Effector memory CD8-positive, alpha-beta T cell (primary cell): ENCODE measurements at regions not wholly inside any gene's neighbourhood (a gene's known extent, or its start where the extent isn't known, plus 50 kb on each side); places are given as distances from the start of the nearest gene placed in this dataset.
"Not testable (repeated sequence)": the region's sequence is repeated elsewhere in the genome, so short reads cannot be mapped to it uniquely, and the experiment has no call there.

Experiments
- ATAC-seq: fragments of 150-1000 bp; cut with Tn5 transposase; replicated peaks from 2 replicates; pipeline ENCODE4 v1.10.0; 2021; ENCODE audit warnings: mild to moderate bottlenecking, moderate library complexity
- DNase-seq, 3 experiments: peaks; one replicate each; pipeline ENCODE4 v3.0.0; 2021
- H3K27ac Mint-ChIP-seq, 2 donors: one replicate each; pipeline ENCODE4 v1.8.0; 2022; ENCODE audit warnings: mild to moderate bottlenecking in 2 of 2, mixed read lengths in 2 of 2, moderate library complexity in 2 of 2
- H3K27me3 Mint-ChIP-seq, 2 donors: one replicate each; pipeline ENCODE4 v1.8.0; 2022; ENCODE audit warnings: mixed read lengths in 2 of 2
- H3K36me3 Mint-ChIP-seq: one replicate; pipeline ENCODE4 v1.8.0; 2022; ENCODE audit warnings: mild to moderate bottlenecking, moderate library complexity, mixed read lengths; ENCODE audit not compliant: insufficient read depth
- H3K4me1 Mint-ChIP-seq, 2 donors: one replicate each; pipeline ENCODE4 v1.8.0; 2022; ENCODE audit warnings: low read depth in 2 of 2, mixed read lengths in 2 of 2
- H3K4me3 Mint-ChIP-seq, 2 donors: one replicate each; pipeline ENCODE4 v1.8.0; 2022; ENCODE audit warnings: mild to moderate bottlenecking in 2 of 2, mixed read lengths in 2 of 2, moderate library complexity in 2 of 2
- H3K9me3 Mint-ChIP-seq, 2 donors: one replicate each; pipeline ENCODE4 v1.8.0; 2022; ENCODE audit warnings: mixed read lengths in 2 of 2

- Mint-ChIP-seq H3K4me1 (no peaks in the 10 kb centered on the region), H3K27ac (no peak overlapping the region), H3K36me3 (no peaks in the 10 kb centered on the region), H3K4me3 (no peak overlapping the region), H3K9me3 (peaks cover 0 to 4% of the 10 kb centered on the region in 2 donors), H3K27me3 (peaks cover 2 to 17% of the 10 kb centered on the region in 2 donors)
- DNase-seq = no peak
- ATAC-seq = no peak
Observed at GRCh38 chr5:159581502-159582249, 251.4 kb upstream of the IL12B start.

DNA sequence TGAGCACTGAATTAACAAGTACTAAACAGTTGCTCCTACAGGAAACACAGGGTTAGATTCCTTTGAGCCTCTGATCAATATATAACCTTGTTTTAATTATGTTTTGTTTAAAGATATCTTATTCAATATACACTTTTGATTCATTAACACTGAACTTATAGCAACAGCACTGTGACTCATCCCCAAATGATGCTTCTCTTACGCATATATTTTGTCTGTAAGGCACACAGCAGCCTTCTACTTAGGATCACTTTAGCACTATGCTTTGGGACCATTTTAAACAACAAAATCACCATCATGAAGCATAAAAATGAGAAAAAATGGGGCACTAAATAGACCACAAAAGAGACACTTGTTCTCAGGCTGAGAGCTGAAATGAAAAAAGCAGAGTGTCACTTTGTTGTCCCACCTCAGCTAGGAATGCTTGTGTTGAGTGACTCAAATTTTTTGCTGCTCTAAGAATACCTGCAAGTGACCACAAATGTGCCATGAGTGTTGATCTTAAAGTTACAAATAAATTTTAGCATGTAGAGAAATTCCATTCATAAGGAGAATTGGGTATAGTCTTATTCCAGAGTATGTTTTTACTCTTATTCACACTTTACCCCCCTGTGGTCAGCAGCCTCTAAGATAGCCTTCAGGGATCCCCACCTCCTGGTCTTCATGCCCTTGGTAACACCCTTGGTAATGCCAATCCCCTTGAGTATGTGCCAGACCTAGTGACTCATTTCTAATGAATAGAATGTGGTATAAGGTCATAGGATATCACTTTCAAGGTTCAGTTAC lies 252.7 kb upstream of the IL12B start:
- Mint-ChIP-seq H3K4me1 (no peaks in the 10 kb centered on the region), H3K27me3 (peaks cover 0 to 16% of the 10 kb centered on the region in 2 donors), H3K4me3 (no peak overlapping the region), H3K9me3 (peaks cover 0 to 4% of the 10 kb centered on the region in 2 donors), H3K27ac (no peak overlapping the region), H3K36me3 (no peaks in the 10 kb centered on the region)
- DNase-seq = no peak
- ATAC-seq = no peak

GRCh38 chr5:159586921-159587320 lies 256.6 kb upstream of the IL12B start:
- no peaks in the 10 kb centered on the region for H3K4me1 Mint-ChIP-seq
- peaks cover 6 to 21% of the 10 kb centered on the region in 2 donors for H3K27me3 Mint-ChIP-seq
- ATAC-seq (no peak), DNase-seq (no peak)
- peaks cover 0 to 4% of the 10 kb centered on the region in 2 donors for H3K9me3 Mint-ChIP-seq
- no peak overlapping the region for H3K4me3 Mint-ChIP-seq
- no peaks in the 10 kb centered on the region for H3K36me3 Mint-ChIP-seq
- no peak overlapping the region for H3K27ac Mint-ChIP-seq

GRCh38 chr5:159588941-159589340 lies 258.7 kb upstream of the IL12B start:
- H3K9me3 Mint-ChIP-seq = no peaks in the 10 kb centered on the region
- H3K27ac Mint-ChIP-seq = no peak overlapping the region
- DNase-seq (no peak), ATAC-seq (no peak)
- no peak overlapping the region for H3K4me3 Mint-ChIP-seq
- no peaks in the 10 kb centered on the region for H3K36me3 Mint-ChIP-seq
- peaks cover 13 to 31% of the 10 kb centered on the region in 2 donors for H3K27me3 Mint-ChIP-seq
- no peaks in the 10 kb centered on the region for H3K4me1 Mint-ChIP-seq

- Mint-ChIP-seq H3K4me1 (no peaks in the 10 kb centered on the region), H3K27ac (no peak overlapping the region), H3K27me3 (peaks cover 24 to 32% of the 10 kb centered on the region in 2 donors), H3K4me3 (no peak overlapping the region), H3K9me3 (peaks cover 0 to 4% of the 10 kb centered on the region in 2 donors), H3K36me3 (no peaks in the 10 kb centered on the region)
- DNase-seq (no peak), ATAC-seq (no peak)
Observed at GRCh38 chr5:159593518-159594073, 263.3 kb upstream of the IL12B start.

DNA sequence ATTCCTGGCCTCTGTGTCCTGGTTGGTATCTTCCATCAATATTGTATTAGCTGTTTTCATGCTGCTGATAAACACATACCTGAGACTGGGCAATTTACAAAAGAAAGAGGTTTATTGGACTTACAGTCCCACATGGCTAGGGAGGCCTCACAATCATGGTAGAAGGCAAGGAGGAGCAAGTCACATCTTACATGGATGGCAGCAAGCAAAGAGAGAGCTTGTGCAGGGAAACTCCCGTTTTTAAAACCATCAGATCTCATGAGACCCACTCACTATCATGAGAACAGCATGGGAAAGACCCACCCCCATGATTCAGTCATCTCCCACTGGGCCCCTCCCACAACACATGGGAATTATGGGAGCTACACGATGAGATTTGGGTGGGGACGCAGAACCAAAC lies 265.3 kb upstream of the IL12B start:
- ATAC-seq, H3K4me1 Mint-ChIP-seq, DNase-seq, H3K4me3 Mint-ChIP-seq, H3K27ac Mint-ChIP-seq, H3K9me3 Mint-ChIP-seq, H3K36me3 Mint-ChIP-seq: not testable (repeated sequence)
- peaks cover 21 to 29% of the 10 kb centered on the region in 2 donors for H3K27me3 Mint-ChIP-seq

DNA sequence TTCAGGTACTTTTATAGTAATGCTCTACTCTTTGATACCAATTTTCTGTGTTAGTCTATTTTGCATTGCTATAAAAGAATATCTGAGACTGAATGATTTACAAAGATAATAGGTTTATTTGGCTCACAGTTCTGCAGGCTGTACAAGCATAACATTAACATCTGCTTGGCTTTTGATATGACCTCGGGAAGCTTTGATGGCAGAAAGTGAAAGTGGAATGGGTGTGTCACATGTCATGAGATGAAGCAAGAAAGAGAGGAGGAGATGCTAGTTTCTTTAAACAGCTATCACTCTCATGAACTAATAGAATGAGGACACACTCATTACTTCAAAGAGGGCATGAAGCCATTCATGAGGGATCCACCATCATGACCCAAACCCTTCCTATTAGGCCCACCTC lies 270.9 kb upstream of the IL12B start:
- peaks cover 25 to 27% of the 10 kb centered on the region in 2 donors for H3K27me3 Mint-ChIP-seq
- H3K4me1 Mint-ChIP-seq = no peaks in the 10 kb centered on the region
- H3K27ac Mint-ChIP-seq = no peak overlapping the region
- no peaks in the 10 kb centered on the region for H3K36me3 Mint-ChIP-seq
- ATAC-seq = no peak
- no peak for DNase-seq
- H3K9me3 Mint-ChIP-seq = peaks cover 7% of the 10 kb centered on the region in 2 donors
- H3K4me3 Mint-ChIP-seq = no peak overlapping the region

- Mint-ChIP-seq H3K27ac (no peak overlapping the region), H3K36me3 (no peaks in the 10 kb centered on the region), H3K27me3 (peaks cover 23 to 24% of the 10 kb centered on the region in 2 donors), H3K4me3 (no peak overlapping the region), H3K4me1 (no peaks in the 10 kb centered on the region), H3K9me3 (peaks cover 5 to 7% of the 10 kb centered on the region in 2 donors)
- no peak for ATAC-seq
- no peak for DNase-seq
Observed at GRCh38 chr5:159602434-159602833, 272.1 kb upstream of the IL12B start.

GRCh38 chr5:159605585-159605984 lies 275.3 kb upstream of the IL12B start:
- Mint-ChIP-seq H3K27ac (no peak overlapping the region), H3K36me3 (no peaks in the 10 kb centered on the region), H3K4me3 (no peak overlapping the region), H3K9me3 (peaks cover 5 to 7% of the 10 kb centered on the region in 2 donors), H3K4me1 (no peaks in the 10 kb centered on the region), H3K27me3 (peaks cover 17% of the 10 kb centered on the region in 2 donors)
- ATAC-seq (no peak), DNase-seq (no peak)

DNA sequence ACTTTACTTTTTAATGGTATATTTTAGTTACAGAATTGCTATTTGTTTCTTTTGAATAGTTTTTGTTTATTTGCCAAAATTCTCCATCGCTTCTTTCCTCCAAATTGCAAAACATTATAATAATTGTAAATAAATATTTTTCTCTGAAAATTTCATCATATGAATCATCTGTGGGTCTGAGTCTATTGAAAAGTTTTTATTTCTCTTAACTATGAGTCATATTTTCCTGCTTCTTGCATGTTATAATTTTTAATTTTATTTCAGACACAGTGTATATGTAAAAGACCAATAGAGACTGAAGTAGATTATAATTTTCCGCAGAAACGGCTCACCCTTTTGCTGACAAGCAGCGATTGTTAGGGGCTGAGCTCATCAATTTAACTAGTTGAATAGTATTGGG lies 279.1 kb upstream of the IL12B start:
- no peak for DNase-seq
- Mint-ChIP-seq H3K27ac (no peak overlapping the region), H3K36me3 (no peaks in the 10 kb centered on the region), H3K9me3 (no peaks in the 10 kb centered on the region), H3K4me1 (no peaks in the 10 kb centered on the region), H3K27me3 (peaks cover 14 to 20% of the 10 kb centered on the region in 2 donors), H3K4me3 (no peak overlapping the region)
- ATAC-seq = no peak

GRCh38 chr5:159610966-159611579 lies 280.8 kb upstream of the IL12B start:
- no peak for ATAC-seq
- H3K4me3 Mint-ChIP-seq = no peak overlapping the region

GRCh38 chr5:159616952-159617351 lies 286.7 kb upstream of the IL12B start:
- peaks cover 0 to 2% of the 10 kb centered on the region in 2 donors for H3K9me3 Mint-ChIP-seq
- H3K4me3 Mint-ChIP-seq = no peak overlapping the region
- no peaks in the 10 kb centered on the region for H3K36me3 Mint-ChIP-seq
- H3K27ac Mint-ChIP-seq = no peak overlapping the region
- ATAC-seq = no peak
- no peak for DNase-seq
- H3K4me1 Mint-ChIP-seq = no peaks in the 10 kb centered on the region
- peaks cover 24 to 29% of the 10 kb centered on the region in 2 donors for H3K27me3 Mint-ChIP-seq

More at GRCh38 chr5:159610966-159611579, 280.8 kb upstream of the IL12B start:
- no peaks in the 10 kb centered on the region for H3K4me1 Mint-ChIP-seq
- peaks cover 14 to 20% of the 10 kb centered on the region in 2 donors for H3K27me3 Mint-ChIP-seq
- H3K36me3 Mint-ChIP-seq = no peaks in the 10 kb centered on the region
- no peaks in the 10 kb centered on the region for H3K9me3 Mint-ChIP-seq
- no peak for DNase-seq
- H3K27ac Mint-ChIP-seq = no peak overlapping the region

DNA sequence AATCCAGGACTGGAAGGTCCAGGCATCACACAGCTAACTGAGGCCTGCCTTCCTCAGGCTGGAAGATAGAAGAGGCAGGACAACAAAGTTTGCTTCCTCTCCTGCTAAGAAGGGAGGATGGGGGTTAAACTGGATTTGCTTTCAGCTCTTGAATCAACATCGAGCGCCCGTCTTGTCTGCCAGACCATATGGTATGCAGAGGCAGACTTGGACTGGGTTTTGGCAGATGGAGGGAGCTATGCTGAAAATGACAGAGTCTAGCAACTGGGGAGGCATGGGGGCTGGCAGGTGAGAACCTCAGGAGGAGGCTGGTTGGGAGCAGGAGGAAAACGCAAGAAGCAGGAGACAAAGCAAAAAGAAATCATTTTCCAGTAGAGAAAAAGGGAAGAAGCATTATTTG lies 289.5 kb upstream of the IL12B start:
- Mint-ChIP-seq H3K27ac (no peak overlapping the region), H3K4me3 (no peak overlapping the region), H3K36me3 (no peaks in the 10 kb centered on the region), H3K27me3 (peaks cover 33 to 53% of the 10 kb centered on the region in 2 donors), H3K9me3 (peaks cover 0 to 8% of the 10 kb centered on the region in 2 donors), H3K4me1 (no peaks in the 10 kb centered on the region)
- DNase-seq = no peak
- no peak for ATAC-seq
